Trophoblast cell (in vitro differentiated cells and primary cell): ENCODE measurements at regions not wholly inside any gene's neighbourhood (a gene's known extent, or its start where the extent isn't known, plus 50 kb on each side); places are given as distances from the start of the nearest gene placed in this dataset.

Experiments
- DNase-seq, 2 donors: peaks; one replicate each; pipeline ENCODE4 v3.0.0-alpha.2; 2016
- H2AFZ ChIP-seq: 2 replicates; pipeline ENCODE4 v1.6.1; 2013; ENCODE audit warnings: low read length, moderate library complexity, mild to moderate bottlenecking; ENCODE audit not compliant: insufficient read depth, poor library complexity
- H2AK5ac ChIP-seq: 2 replicates; pipeline ENCODE4 v1.6.1; 2013; ENCODE audit warnings: mild to moderate bottlenecking, low read length
- H2BK120ac ChIP-seq: 2 replicates; pipeline ENCODE4 v1.6.1; 2013; ENCODE audit warnings: low read length, mild to moderate bottlenecking, moderate library complexity; ENCODE audit not compliant: insufficient read depth, poor library complexity
- H2BK12ac ChIP-seq: 2 replicates; pipeline ENCODE4 v1.6.1; 2013; ENCODE audit warnings: mild to moderate bottlenecking, low read length, moderate library complexity
- H2BK5ac ChIP-seq: 2 replicates; pipeline ENCODE4 v1.6.1; 2013; ENCODE audit warnings: low read length, low read depth, moderate library complexity, mild to moderate bottlenecking; ENCODE audit not compliant: poor library complexity
- H3K14ac ChIP-seq: 2 replicates; pipeline ENCODE4 v1.6.1; 2013; ENCODE audit warnings: mild to moderate bottlenecking, low read length
- H3K18ac ChIP-seq: 2 replicates; pipeline ENCODE4 v1.6.1; 2013; ENCODE audit warnings: mild to moderate bottlenecking, low read length
- H3K23ac ChIP-seq: 2 replicates; pipeline ENCODE4 v1.6.1; 2013; ENCODE audit warnings: low read length
- H3K27ac ChIP-seq: 2 replicates; pipeline ENCODE4 v1.5.1; 2013; ENCODE audit warnings: low read depth, mild to moderate bottlenecking, inconsistent platforms, low read length, moderate library complexity
- H3K27me3 ChIP-seq: 2 replicates; pipeline ENCODE4 v1.6.1; 2013; ENCODE audit warnings: inconsistent platforms, mild to moderate bottlenecking, low read length, moderate library complexity; ENCODE audit not compliant: insufficient read depth
- H3K36me3 ChIP-seq, 2 experiments: 1 replicate in 1 of 2; 2 replicates in 1 of 2; pipeline ENCODE4 v1.6.1; 2013; ENCODE audit warnings: low read length in 2 of 2, mild to moderate bottlenecking in 2 of 2, moderate library complexity in 1 of 2; ENCODE audit not compliant: insufficient read depth in 2 of 2, control insufficient read depth in 1 of 2
- H3K4ac ChIP-seq: 2 replicates; pipeline ENCODE4 v1.6.1; 2013; ENCODE audit warnings: low read depth, mild to moderate bottlenecking, low read length, moderate library complexity
- H3K4me1 ChIP-seq, 2 experiments: 1 replicate in 1 of 2; 2 replicates in 1 of 2; pipeline ENCODE4 v1.6.1; 2013; ENCODE audit warnings: low read length in 2 of 2, mild to moderate bottlenecking in 2 of 2, moderate library complexity in 1 of 2; ENCODE audit not compliant: insufficient read depth in 2 of 2, control insufficient read depth in 1 of 2
- H3K4me2 ChIP-seq: 2 replicates; pipeline ENCODE4 v1.6.1; 2013; ENCODE audit warnings: inconsistent platforms, mild to moderate bottlenecking, low read length, moderate library complexity
- H3K4me3 ChIP-seq: 2 replicates; pipeline ENCODE4 v1.5.1; 2013; ENCODE audit warnings: mild to moderate bottlenecking, low read depth, low read length, inconsistent platforms
- H3K79me1 ChIP-seq: one replicate; pipeline ENCODE4 v1.6.1; 2013; ENCODE audit warnings: low read length
- H3K79me2 ChIP-seq: 2 replicates; pipeline ENCODE4 v1.6.1; 2013; ENCODE audit warnings: low read length, mild to moderate bottlenecking; ENCODE audit not compliant: control insufficient read depth, insufficient read depth, poor library complexity
- H3K9ac ChIP-seq: 2 replicates; pipeline ENCODE4 v1.6.1; 2013; ENCODE audit warnings: mild to moderate bottlenecking, low read length
- H3K9me3 ChIP-seq: 2 replicates; pipeline ENCODE4 v1.6.1; 2013; ENCODE audit warnings: low read depth, mild to moderate bottlenecking, control low read depth, inconsistent platforms, low read length; ENCODE audit not compliant: insufficient read depth
- H4K12ac ChIP-seq: 2 replicates; pipeline ENCODE4 v1.6.1; 2013; ENCODE audit warnings: low read depth, mild to moderate bottlenecking, low read length, moderate library complexity
- H4K8ac ChIP-seq: 2 replicates; pipeline ENCODE4 v1.6.1; 2013; ENCODE audit warnings: low read depth, mild to moderate bottlenecking, low read length, moderate library complexity
- H4K91ac ChIP-seq: one replicate; pipeline ENCODE4 v1.6.1; 2013; ENCODE audit warnings: low read depth, mild to moderate bottlenecking, low read length, moderate library complexity
- WGBS: extraction: QIAGEN DNeasy Blood & Tissue Kit; methylation state at CpG from one replicate; pipeline ENCODE4 v1.1.7; 2013; ENCODE audit warnings: missing lambda C conversion rate; ENCODE audit not compliant: insufficient read length, insufficient coverage; ENCODE audit errors: extremely low coverage; 5-methylcytosine and 5-hydroxymethylcytosine counted together

GRCh38 chr16:48817032-48817431 is 207.1 kb upstream of the N4BP1 start:
- no CpG with 5 or more reads among the region's 7 CpGs for WGBS
- no peak overlapping the region for H2BK120ac ChIP-seq
- peaks cover 6% of the 10 kb centered on the region for H3K27me3 ChIP-seq
- H3K79me1 ChIP-seq: no peaks in the 10 kb centered on the region
- H2BK5ac ChIP-seq: no peak overlapping the region
- no peak overlapping the region for H3K9ac ChIP-seq
- H3K79me2 ChIP-seq: no peaks in the 10 kb centered on the region
- no peak overlapping the region for H2BK12ac ChIP-seq
- H4K91ac ChIP-seq: no peak overlapping the region
- H3K14ac ChIP-seq: no peak overlapping the region
- H3K4ac ChIP-seq: no peak overlapping the region
- no peak for DNase-seq
- H2AFZ ChIP-seq: no peak overlapping the region
- no peak overlapping the region for H4K8ac ChIP-seq
- H3K23ac ChIP-seq: no peak overlapping the region
- H3K4me3 ChIP-seq: no peak overlapping the region
- H3K27ac ChIP-seq: no peak overlapping the region
- no peak overlapping the region for H2AK5ac ChIP-seq
- H3K36me3 ChIP-seq: no peaks in the 10 kb centered on the region
- no peak overlapping the region for H3K18ac ChIP-seq
- H4K12ac ChIP-seq: no peak overlapping the region
- H3K9me3 ChIP-seq: no peaks in the 10 kb centered on the region
- no peaks in the 10 kb centered on the region for H3K4me1 ChIP-seq
- no peak overlapping the region for H3K4me2 ChIP-seq

- peaks cover 12% of the 10 kb centered on the region for H3K27me3 ChIP-seq
- no peak for DNase-seq
- H2AK5ac ChIP-seq: no peak overlapping the region
- H4K12ac ChIP-seq: no peak overlapping the region
- H4K8ac ChIP-seq: no peak overlapping the region
- H3K18ac ChIP-seq: no peak overlapping the region
- H3K23ac ChIP-seq: no peak overlapping the region
- H3K4ac ChIP-seq: no peak overlapping the region
- H3K9ac ChIP-seq: no peak overlapping the region
- H2AFZ ChIP-seq: no peak overlapping the region
- H3K9me3 ChIP-seq: no peaks in the 10 kb centered on the region
- no peaks in the 10 kb centered on the region for H3K4me1 ChIP-seq
- H3K4me3 ChIP-seq: no peak overlapping the region
- no peak overlapping the region for H3K14ac ChIP-seq
- no peak overlapping the region for H2BK12ac ChIP-seq
- H3K4me2 ChIP-seq: no peak overlapping the region
- no peak overlapping the region for H3K27ac ChIP-seq
- no peak overlapping the region for H4K91ac ChIP-seq
- H2BK5ac ChIP-seq: no peak overlapping the region
- H3K79me2 ChIP-seq: no peaks in the 10 kb centered on the region
- H2BK120ac ChIP-seq: no peak overlapping the region
- no peaks in the 10 kb centered on the region for H3K36me3 ChIP-seq
- H3K79me1 ChIP-seq: no peaks in the 10 kb centered on the region
Observed at GRCh38 chr16:48816393-48816792, 206.4 kb upstream of the N4BP1 start.

GRCh38 chr16:48814994-48815393 is 205.0 kb upstream of the N4BP1 start:
- Histone ChIP-seq H3K79me2 (no peaks in the 10 kb centered on the region), H3K27ac (no peak overlapping the region), H2AK5ac (no peak overlapping the region), H3K9me3 (no peaks in the 10 kb centered on the region), H3K18ac (no peak overlapping the region), H3K4me3 (no peak overlapping the region), H3K23ac (no peak overlapping the region), H3K79me1 (no peaks in the 10 kb centered on the region), H2BK120ac (no peak overlapping the region), H2AFZ (no peak overlapping the region), H2BK5ac (no peak overlapping the region), H4K91ac (no peak overlapping the region), H2BK12ac (no peak overlapping the region), H3K36me3 (no peaks in the 10 kb centered on the region), H3K14ac (no peak overlapping the region), H3K4me1 (peaks cover 5 to 7% of the 10 kb centered on the region in 2 experiments), H3K27me3 (peaks cover 26% of the 10 kb centered on the region), H4K8ac (no peak overlapping the region), H3K9ac (no peak overlapping the region), H3K4ac (no peak overlapping the region), H4K12ac (no peak overlapping the region), H3K4me2 (no peak overlapping the region)
- WGBS: no CpG with 5 or more reads among the region's 8 CpGs
- no peak for DNase-seq

GRCh38 chr16:48813485-48813884 is 203.5 kb upstream of the N4BP1 start:
- Histone ChIP-seq H3K36me3 (no peaks in the 10 kb centered on the region), H3K4me1 (peaks cover 5 to 7% of the 10 kb centered on the region in 2 experiments), H3K79me2 (no peaks in the 10 kb centered on the region), H3K18ac (no peak overlapping the region), H3K27ac (no peak overlapping the region), H3K4me2 (no peak overlapping the region), H3K4ac (no peak overlapping the region), H3K27me3 (peaks cover 33% of the 10 kb centered on the region), H3K9ac (no peak overlapping the region), H4K12ac (no peak overlapping the region), H2AFZ (no peak overlapping the region), H4K91ac (no peak overlapping the region), H3K79me1 (no peaks in the 10 kb centered on the region), H2AK5ac (no peak overlapping the region), H2BK12ac (no peak overlapping the region), H2BK5ac (no peak overlapping the region), H3K9me3 (no peaks in the 10 kb centered on the region), H2BK120ac (no peak overlapping the region), H4K8ac (no peak overlapping the region), H3K4me3 (no peak overlapping the region), H3K23ac (no peak overlapping the region), H3K14ac (no peak overlapping the region)
- no peak for DNase-seq

- no peak overlapping the region for H2BK12ac ChIP-seq
- no peak overlapping the region for H3K4ac ChIP-seq
- H3K14ac ChIP-seq: no peak overlapping the region
- H2AFZ ChIP-seq: no peak overlapping the region
- H3K79me2 ChIP-seq: no peaks in the 10 kb centered on the region
- no peak overlapping the region for H3K4me2 ChIP-seq
- no peak overlapping the region for H3K27ac ChIP-seq
- no peak overlapping the region for H2AK5ac ChIP-seq
- H3K9me3 ChIP-seq: no peaks in the 10 kb centered on the region
- peak overlapping the region; percentile 36 for H4K12ac ChIP-seq
- H3K27me3 ChIP-seq: peaks cover 33% of the 10 kb centered on the region
- no peaks in the 10 kb centered on the region for H3K79me1 ChIP-seq
- H3K36me3 ChIP-seq: no peaks in the 10 kb centered on the region
- H2BK5ac ChIP-seq: no peak overlapping the region
- H3K23ac ChIP-seq: no peak overlapping the region
- H3K4me3 ChIP-seq: no peak overlapping the region
- DNase-seq: no peak
- H2BK120ac ChIP-seq: no peak overlapping the region
- no peak overlapping the region for H3K18ac ChIP-seq
- peaks cover 5 to 7% of the 10 kb centered on the region in 2 experiments for H3K4me1 ChIP-seq
- no peak overlapping the region for H4K91ac ChIP-seq
- no peak overlapping the region for H3K9ac ChIP-seq
- no peak overlapping the region for H4K8ac ChIP-seq
- no CpG with 5 or more reads among the region's 4 CpGs for WGBS
Observed at GRCh38 chr16:48812856-48813255, 202.9 kb upstream of the N4BP1 start.
